NCI-H446 (cell line): ENCODE measurements at regions not wholly inside any gene's neighbourhood (a gene's known extent, or its start where the extent isn't known, plus 50 kb on each side); places are given as distances from the start of the nearest gene placed in this dataset.
"Not testable (repeated sequence)": the region's sequence is repeated elsewhere in the genome, so short reads cannot be mapped to it uniquely, and the experiment has no call there.

ENCODE experiments used
- DNase-seq, 2 experiments: peaks; one replicate each; lab custom pipeline; 2025; lab: John Stamatoyannopoulos, UW

DNA sequence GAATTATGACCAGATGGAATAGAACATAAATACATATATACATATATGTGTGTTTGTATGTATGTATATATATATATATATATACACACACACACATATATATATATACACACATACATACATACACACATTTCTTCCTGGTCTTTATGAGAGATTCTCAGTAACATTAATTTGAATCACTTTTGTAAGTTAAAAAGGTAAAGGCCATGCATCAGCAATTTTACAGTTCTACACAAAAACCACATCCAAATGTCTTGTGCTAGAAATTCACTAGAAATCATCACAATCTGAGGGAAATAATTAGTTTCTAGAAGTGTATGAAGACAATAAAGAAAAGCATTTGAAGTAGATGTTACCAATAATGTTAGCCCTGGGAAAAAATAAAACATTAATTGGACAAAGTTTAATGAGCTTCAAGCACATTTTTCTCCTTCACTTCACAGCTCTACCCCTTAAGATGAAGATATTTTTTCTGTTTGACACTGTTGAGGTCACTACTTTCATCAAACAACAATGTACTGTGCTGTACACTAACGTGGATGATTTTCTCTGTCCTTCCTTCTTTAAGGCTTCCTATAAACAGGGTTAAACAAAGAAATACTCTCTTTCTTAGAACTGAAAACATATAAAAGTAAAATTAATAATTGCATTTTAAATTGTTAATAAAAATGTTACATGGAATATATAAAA is 189.2 kb upstream of the NR4A3 start:
- no peak for DNase-seq

DNA sequence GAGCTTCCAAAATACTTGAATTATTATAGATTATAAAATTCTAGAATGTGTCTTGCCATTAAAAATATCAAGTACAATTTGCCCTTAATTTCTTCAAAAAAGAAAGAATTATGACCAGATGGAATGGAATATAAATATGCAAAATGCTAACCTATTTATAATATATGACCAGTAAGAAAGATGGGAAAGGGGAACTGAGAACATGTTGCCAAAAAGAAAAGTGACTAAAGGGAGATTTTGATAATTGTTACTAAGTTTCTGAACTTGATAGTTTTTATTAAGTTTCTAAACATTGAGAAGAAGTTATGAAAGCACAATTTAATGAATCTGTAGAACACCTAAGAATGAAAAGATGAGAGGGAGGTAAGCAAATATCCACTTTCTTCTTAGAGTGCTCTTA is 188.4 kb upstream of the NR4A3 start:
- DNase-seq = no peak

DNA sequence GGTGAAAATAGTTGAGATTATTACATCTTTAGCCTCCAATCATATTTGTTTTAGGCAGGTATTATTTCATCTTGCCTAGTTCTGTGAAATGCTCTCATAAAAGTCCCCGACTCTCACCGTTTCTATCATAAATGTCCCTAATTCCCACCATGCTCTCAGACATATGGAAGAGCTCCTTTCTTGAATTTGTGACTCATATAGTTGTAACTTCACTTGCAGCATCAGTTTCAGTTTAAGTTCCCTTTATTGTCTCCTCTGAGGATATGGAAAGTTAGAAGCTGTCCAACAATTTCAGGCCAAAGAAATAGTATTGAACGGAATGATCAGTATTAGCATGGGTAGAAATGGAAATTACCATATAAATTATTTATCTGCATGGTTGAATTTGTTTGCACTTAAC is 187.5 kb upstream of the NR4A3 start:
- DNase-seq = no peak

DNA sequence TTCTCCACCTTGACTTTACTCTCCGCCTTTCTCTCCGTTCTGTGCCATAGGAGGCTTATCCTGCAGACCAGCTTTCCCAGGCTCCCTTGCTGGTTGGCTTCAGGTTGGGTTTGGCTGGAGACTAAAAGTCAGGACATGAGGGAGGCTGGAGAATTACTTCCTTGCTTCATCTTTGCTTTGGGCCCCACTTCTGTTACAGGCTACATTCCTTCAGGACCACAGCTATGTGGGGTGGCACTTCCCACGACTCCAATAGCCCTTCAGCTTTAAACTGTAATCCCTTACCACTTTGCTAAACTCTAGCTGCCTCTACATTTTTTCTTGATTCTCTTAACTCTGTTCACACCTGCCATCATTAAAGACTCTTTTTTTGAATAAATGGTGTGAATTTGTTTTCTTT is 186.7 kb upstream of the NR4A3 start:
- DNase-seq = no peak

DNA sequence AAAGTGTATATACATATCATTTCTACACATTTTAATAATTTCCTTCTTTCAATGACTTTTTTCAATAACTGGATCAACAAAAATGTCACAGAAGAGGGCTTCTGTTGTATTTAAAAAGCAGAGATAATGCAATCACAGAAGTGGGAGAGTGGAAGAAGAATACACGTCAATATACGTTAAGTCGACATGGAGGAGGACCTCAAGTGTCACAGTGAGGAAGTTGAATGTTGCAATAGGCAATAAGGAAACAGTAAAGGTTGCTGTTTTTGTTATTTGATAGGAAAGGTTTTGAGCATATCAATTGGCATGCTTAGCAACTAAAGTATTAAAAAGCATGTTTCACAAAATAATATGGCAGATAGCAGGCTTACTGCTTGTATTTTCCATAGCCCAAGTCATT is 184.0 kb upstream of the NR4A3 start:
- no peak for DNase-seq

DNA sequence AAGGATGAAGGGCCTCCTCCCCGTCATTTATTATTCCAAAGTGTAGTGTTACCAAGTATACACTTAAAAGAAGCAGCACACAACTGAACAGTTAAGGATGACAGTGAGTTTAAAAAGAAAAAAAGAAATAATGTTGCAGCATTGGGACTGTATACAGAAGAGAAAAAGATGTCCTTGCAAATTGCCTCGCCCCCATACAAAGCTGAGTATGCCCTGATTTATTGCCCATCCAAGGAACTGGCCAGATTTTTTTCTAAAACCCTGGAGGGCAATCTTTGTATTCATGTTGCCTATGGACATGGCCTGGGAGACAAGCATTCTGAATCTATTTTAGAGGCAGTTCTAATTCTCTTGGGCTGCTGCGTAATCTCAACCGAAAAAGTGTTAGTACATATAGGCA is 182.7 kb upstream of the NR4A3 start:
- no peak for DNase-seq

DNA sequence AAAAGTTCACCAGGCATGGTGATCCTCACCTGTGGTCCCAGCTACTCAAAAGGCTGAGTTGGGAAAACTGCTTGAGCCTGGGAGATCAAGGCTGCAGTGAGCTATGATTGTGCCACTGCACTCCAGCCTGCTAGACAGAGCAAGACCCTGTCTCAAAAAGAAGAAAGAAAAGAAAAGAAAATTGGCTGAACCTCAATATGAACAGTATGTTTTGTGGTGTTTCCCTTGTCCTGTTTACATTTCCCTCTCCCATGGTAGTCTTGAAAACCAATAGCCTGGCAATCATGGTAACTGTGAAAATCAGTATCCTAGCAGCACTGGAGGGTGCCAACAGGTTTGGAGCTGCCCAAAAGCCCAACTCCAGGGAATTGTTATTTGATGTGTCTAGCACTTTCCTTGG is 174.1 kb upstream of the NR4A3 start:
- DNase-seq = no peak

DNA sequence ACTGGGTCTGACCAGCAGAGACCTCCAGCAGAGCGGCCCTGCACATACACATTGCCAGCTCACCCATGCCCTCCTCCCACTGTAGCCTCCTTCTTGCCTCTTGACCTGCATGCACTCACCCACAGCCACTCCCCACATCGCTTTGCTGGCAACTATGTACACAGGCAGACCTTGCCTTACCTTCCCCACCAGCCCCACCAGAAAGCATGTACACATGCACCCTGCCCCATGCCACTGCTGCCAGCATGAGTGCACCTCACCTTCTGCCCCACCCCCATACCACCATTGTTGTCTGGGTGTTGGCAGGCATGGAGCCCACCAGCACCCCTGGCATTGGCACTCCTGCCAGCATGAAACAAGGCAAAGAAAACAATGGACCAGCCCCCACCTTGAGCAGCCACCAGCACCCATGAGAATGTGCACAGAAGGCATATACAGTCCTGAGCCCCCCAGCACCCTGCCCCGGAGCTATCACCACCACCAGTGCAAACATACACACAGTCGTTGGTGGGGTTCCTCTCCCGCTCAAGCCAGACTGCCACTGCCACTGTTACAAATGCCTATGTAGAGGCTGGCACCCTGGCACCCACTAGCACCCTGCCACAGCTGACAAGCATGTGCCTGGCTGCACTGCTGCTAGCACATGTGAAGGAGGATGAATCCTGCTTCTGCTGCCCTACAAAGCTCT is 171.4 kb upstream of the NR4A3 start:
- DNase-seq = no peak

DNA sequence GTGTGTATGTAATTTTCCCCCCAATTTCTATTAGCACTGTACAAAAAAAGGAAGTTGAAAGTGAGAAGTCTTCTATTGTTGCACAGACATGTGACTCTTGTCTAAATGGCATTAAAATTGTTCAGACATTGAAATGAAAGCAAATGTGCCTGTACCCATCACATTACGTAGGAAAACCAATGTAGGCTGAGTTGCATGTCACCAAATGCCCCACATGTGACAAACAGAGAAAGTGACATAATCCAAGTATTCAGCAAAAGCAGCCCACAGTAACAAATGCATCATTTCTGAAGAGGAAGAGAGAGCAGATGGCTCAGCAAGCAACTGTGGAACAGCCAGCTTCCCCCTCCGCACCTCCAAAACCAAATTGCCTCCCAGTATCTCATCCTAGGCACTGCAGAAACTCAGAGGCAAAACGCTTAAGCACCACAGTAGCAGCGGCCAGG is 161.5 kb upstream of the NR4A3 start:
- no peak for DNase-seq

DNA sequence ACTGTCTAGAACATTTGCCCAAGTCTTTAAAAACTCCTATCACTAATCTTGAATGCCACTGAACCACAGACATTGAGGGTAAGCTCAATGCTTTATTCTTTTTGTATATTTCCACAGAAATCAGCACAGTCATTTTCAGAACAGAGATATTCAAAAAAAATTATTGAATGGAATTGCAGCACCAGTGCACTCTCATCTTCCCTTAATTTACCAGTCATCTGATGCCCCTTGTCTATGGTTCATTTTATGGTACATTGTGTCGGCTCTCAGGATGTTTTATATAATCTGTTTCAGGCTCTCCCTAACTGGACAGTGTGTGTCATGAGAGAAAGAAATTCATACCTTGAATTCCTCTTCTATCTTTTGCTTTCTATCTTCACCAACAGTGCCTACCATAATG is 158.4 kb upstream of the NR4A3 start:
- DNase-seq = no peak

DNA sequence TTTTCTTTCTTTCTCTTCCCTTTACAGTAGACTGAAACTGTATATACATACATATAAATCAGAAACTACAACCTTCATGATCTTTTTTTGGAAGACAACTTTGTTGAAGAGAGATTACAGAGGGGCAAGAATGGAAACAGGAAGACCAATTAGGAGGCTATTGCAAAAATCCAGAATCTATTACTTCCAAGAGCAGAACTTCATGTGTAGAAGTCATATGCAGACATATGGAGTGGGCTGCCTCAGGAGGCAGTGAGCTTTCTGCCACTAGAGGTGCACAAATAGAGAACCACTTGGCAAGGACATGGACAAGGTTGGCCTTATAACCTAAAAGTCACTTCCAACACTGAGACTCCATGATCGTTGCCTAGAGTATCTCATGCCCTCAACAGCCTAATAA is 157.8 kb upstream of the NR4A3 start:
- no peak for DNase-seq

DNA sequence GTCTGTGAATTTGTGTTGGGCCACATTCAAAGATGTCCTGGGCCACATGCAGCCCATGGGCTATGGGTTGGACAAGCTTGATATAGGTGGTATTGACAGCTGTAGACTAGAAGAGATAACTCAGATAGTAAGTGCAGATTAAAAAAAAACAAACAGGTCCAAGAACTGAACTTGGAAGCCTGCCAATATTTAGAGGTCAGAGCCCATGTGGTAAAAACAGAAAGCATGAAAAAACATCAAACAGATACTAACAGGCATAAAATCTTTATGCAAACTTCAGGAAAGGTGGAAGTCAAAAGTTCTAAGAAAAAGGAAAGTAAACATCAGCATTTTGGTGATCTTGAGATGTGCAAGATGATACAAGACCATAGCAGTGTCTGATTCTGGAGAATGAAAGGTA is 155.1 kb upstream of the NR4A3 start:
- peak in 1 of 2 experiments; percentile 18 for DNase-seq

DNA sequence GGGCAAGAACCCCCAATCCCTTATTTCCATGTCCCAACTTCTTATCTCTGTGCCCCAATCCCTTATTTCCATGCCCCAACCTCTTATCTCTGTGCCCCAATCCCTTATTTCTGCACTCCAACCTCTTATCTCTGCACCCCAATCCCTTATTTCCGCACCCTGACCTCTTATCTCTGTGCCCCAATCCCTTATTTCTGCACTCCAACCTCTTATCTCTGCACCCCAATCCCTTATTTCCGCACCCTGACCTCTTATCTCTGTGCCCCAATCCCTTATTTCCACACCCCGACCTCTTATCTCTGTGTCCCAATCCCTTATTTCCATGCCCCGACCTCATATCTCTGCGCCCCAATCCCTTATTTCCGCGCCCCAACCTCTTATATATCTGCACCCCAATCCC is 150.8 kb upstream of the NR4A3 start:
- not testable (repeated sequence) for DNase-seq

DNA sequence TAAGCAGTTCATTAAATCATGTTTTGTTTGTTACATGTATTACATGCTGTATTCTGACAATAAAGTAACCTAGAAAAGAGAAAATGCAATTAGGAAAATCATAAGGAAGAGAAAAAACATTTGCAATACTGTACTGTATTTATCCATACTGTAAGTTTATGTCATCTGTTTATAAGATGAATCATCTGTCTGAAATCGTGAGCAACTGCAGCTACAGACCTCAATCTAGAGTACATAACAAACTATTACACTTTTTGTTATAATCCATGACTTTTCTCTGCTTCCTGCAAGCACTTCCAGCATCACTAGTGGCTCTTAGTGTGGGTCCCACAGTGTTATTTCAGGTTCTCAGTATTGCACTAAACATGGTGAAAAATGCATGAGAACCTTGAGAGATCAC is 144.4 kb upstream of the NR4A3 start:
- no peak for DNase-seq

DNA sequence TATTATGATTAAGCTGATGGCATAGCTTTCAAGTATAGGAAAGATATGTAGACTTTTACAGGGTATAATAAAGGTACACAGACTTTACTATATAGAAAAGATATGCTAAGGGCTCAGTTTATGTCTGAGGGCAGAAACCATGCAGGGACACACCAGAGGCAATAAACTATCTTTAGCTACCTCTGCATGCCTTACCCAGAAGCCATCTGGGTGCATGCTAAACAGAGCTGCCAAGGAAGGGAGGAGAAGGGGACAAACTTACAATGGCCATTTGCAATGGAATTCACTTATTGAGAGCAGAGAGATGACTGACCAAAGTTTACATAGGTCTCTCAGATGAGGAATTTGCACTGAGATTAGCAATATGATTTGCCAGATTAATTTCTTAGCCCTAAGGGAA is 143.1 kb upstream of the NR4A3 start:
- DNase-seq = no peak

DNA sequence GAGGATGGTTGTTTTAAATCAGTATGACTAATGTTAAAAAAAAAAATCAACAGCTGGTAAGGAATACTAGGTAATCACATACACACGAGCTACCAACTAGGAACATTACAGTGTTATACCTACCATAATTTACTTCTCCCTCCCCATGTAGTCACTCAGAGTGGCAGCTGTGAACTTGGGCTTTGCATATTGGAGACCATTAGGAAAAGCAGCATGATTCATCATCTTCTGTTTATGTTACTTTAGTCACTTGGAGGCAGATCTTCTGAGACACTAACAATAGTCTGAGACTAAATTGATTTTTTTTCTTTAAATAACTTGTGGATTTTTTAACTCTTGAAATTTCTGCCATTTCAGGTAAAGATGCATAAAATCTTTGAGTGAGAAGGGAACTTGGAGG is 141.5 kb upstream of the NR4A3 start:
- DNase-seq = peak in 1 of 2 experiments; percentile 4

DNA sequence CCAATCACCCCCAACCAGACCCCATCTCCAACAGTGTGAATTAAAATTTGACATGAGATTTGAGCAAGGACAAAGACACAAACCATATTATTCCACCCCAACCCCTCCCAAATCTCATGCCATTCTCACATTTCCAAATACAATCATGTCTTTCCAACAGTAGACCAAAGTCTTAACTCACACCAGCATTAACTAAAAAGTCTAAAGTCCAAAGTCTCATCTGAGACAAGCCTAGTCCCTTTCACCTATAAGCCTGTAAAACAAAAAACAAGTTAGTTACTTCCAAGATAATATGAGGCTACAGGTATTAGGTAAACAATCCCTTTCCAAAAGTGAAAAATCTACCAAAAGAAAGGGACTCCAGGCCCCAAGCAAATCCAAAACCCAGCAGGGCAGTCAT is 140.6 kb upstream of the NR4A3 start:
- no peak for DNase-seq

DNA sequence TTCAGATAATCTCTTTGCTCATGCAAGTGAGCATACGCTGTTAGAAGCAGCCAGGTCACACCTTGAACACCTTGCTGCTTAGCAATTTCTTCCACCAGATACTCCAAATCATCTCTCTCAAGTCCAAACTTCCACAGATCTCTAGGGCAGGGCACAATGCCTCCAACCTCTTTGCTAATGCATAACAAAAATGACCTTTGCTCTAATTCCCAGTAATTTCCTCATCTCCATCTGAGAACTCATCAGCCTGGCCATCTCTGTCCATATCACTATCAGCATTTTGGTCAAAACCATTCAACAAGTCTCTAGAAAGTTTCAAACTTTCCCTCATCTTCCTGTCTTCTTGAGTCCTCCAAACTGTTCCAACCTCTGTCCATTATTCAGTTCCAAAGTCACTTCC is 139.3 kb upstream of the NR4A3 start:
- DNase-seq = no peak

DNA sequence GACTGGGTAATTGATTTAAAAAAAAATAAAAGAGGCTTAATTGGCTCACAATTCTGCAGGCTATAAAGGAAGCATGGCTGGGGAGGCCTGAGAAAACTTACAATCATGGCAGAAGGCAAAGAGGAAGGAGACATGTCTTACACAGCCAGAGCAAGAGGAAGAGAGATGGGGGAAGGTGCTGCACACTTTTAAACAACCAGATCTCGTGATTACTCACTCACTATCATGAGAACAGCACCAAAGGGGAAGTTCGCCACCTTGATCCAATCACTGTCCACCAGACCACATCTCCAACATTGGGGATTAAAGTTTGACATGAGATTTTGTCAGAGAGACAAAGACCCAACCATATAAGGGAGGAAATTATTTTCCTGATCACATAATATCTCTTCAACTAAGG is 138.8 kb upstream of the NR4A3 start:
- DNase-seq = no peak

DNA sequence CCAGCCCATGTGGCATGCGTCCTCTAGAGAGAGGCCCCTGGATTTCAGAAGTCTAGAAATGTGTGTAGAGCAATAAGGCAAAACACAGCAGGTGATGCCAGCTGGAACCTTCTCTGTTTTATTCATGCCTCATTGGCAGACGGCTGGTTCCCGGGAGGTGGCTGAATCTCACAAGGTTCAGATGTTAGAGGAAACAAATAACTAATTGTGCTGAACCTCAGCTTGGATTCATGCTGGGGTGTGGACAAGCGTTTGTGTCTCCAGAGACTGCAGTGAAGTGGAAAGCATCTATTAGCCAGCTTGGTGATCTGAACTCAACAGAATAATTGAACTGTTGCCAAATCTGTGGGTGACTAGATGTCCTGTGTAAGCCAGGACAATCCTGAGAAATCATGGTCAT is 131.1 kb upstream of the NR4A3 start:
- peak; percentile 43 to 76 for DNase-seq

DNA sequence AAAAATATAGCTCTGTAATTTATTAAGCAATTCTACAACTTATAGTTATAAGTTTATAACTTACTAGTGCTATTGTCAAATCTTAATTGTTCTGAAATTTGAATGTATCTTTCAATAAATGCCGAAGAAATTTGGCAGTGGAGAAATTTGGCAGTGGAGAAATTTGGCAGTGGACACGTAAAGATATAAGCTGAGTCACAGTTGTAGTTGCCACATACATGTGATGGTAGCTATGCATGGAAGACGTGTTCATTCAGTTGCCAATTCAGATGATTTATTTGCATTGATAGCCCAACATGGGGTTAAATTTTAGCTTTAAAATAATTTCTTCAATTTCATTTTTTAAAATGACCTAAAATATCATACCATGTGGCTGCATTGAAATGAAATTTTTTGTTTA is 127.8 kb upstream of the NR4A3 start:
- DNase-seq = peak in 1 of 2 experiments; percentile 60

DNA sequence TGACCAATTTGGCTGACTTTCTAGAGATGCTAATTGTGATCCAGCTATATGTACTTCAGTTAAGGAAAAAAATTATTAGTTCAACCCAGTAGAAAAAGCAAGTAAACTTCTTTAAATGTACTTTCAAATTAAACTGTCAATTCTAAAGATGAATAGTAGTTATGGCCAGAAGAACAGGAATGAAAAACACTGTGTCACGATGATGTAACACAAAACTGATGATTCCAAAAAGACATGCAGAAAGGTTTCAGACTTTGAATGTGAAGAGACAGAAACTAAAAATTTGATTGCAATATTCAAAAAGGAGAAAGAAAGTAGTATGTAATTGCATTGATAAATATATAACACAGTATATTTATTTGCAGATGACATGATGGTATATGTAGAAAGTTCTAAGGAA is 127.3 kb upstream of the NR4A3 start:
- no peak for DNase-seq

DNA sequence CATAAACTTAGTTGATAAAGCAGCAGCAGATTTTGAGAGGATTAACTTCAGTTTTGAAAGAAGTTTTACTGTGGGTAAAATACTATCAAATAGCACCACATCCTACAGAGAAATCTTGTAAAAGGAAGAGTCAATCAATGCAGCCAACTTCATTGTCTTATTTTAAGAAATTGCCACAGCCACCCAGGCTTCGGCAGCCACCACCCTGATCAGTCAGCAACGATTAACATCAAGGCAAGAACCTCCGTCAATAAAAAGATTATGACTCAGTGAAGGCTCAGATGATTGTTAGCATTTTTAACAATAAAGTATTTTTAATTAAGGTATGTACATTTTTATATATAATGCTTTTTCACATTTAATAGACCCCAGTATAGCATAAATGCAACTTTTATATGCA is 122.3 kb upstream of the NR4A3 start:
- no peak for DNase-seq

DNA sequence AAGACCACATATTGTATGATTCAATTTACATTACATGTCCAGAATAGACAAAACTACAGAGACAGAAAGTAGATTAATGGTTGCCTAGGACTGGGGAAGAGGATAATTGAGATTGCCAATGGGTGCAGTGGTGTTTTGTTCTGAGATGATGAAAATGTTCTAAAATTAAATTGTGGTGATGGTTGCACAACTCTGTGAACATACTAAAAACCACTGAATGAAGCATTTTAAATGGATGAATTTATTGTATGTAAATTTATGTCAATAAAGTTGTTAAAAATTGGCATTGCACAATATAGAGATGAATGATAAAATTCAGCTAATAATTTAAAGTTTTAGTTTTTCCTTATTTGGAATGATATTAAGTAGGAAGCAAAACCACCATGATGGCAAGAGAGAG is 109.5 kb upstream of the NR4A3 start:
- no peak for DNase-seq
